RWPE1 (cell line): ENCODE measurements at regions not wholly inside any gene's neighbourhood (a gene's known extent, or its start where the extent isn't known, plus 50 kb on each side); places are given as distances from the start of the nearest gene placed in this dataset.

Experiments
- CTCF ChIA-PET: fragments of 350-600 bp; sonication (Branson Sonifier 250); formaldehyde crosslinking; extraction: SDS; loops from one replicate; lab custom pipeline; 2021; lab: Yijun Ruan, JAX
- POLR2A ChIA-PET: fragments of 400-600 bp; formaldehyde crosslinking; extraction: SDS; loops from one replicate; lab custom pipeline; 2020; ENCODE audit warnings: antibody characterized with exemption; ENCODE audit not compliant: low non-redundant PET; lab: Yijun Ruan, JAX
- DNase-seq: peaks from one replicate; pipeline ENCODE4 v3.0.0; 2012; ENCODE audit warnings: low spot score
- H3K27ac ChIP-seq: fragments of 450-650 bp; 2 replicates; pipeline ENCODE4 v1.5.1; 2017
- TF ChIP-seq, protein P1 (sequence below): fragments of 450-650 bp; conservative IDR thresholded peaks from 2 replicates; pipeline ENCODE4 v1.5.1; 2017; ENCODE audit warnings: low read depth, mild to moderate bottlenecking

DNA sequence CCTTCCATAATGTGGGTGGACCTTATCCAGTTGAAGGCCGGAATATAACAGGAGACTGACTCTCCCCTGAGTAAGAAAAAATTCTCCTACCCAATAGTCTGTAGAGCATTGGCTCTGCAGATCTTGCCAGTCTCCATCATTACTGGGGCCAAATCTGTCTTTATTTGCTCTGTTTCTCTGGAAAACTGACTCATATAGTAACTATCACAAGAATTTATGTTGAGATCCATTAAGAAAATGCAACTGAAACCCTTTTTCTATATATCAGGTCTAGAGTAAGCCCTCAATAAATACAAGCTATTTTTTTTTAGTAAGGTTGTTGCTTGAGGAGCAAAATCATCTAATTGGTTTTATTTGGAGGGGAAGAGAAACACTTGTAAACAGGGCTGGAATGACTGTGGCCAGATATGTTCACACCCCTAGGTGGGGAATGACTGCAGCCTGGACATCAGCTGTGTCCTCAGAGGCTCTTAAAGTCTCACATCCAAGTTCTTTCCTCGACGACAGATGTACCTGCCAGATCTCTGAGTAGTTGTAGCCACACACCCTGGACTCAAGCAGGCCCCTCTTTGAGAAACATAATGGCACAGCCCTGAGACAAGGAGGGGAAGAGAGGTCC is 339.7 kb downstream of the TNS1 start:
- no peak overlapping the region for H3K27ac ChIP-seq
- DNase-seq, result no peak
- TF ChIP-seq, protein P1, sequence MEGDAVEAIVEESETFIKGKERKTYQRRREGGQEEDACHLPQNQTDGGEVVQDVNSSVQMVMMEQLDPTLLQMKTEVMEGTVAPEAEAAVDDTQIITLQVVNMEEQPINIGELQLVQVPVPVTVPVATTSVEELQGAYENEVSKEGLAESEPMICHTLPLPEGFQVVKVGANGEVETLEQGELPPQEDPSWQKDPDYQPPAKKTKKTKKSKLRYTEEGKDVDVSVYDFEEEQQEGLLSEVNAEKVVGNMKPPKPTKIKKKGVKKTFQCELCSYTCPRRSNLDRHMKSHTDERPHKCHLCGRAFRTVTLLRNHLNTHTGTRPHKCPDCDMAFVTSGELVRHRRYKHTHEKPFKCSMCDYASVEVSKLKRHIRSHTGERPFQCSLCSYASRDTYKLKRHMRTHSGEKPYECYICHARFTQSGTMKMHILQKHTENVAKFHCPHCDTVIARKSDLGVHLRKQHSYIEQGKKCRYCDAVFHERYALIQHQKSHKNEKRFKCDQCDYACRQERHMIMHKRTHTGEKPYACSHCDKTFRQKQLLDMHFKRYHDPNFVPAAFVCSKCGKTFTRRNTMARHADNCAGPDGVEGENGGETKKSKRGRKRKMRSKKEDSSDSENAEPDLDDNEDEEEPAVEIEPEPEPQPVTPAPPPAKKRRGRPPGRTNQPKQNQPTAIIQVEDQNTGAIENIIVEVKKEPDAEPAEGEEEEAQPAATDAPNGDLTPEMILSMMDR, result no peak
- ChIA-PET POLR2A (no interaction called here), CTCF (no interaction called here)

DNA sequence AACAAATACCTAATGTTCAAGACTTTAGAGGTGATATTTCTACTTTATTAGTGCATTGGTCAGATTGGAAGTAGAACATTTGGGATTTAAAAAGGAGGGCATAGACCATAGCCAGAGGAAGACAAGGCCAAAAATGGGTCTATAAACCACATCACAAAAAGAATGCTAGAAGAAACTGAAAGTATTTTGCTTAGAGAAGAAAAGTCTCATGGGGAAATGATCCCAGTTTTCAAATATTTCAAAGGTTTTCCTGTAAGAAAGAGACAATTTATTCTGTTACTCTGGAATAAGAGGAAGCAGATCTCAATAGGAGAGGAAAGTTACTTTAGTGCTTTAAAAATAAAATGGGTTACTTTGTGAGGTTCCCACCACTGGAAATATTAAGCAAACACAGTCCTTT is 341.4 kb downstream of the TNS1 start:
- DNase-seq, result no peak
- H3K27ac ChIP-seq, result no peak overlapping the region
- POLR2A ChIA-PET, result no interaction called here
- CTCF ChIA-PET, result no interaction called here
- TF ChIP-seq, protein P1, result no peak

DNA sequence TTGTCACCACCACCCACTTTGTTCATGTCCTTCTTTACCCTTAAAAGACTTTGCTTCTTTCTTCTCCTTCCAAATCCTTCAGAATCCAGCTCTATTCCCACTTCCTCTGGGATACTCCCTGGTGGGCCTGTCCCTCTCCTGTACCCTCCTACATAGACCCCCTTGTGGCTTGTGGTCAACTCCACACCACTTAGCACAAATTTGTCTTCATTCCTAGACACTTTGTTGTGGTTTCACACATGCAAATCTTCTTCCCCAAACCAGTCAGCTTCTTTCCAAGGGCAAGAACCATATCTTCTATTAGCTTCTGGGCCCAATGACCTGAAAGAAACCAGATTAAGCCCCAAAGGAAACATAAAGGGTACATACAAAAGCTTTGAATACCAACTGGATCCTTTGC is 342.4 kb downstream of the TNS1 start:
- TF ChIP-seq, protein P1, result no peak
- ChIA-PET CTCF (interaction anchor here (1.3 kb wide), 1 partner anchor 10 kb away, joined by 7 read pairs; no protein-coding TSS in a partner anchor), POLR2A (no interaction called here)
- no peak overlapping the region for H3K27ac ChIP-seq
- DNase-seq, result no peak

DNA sequence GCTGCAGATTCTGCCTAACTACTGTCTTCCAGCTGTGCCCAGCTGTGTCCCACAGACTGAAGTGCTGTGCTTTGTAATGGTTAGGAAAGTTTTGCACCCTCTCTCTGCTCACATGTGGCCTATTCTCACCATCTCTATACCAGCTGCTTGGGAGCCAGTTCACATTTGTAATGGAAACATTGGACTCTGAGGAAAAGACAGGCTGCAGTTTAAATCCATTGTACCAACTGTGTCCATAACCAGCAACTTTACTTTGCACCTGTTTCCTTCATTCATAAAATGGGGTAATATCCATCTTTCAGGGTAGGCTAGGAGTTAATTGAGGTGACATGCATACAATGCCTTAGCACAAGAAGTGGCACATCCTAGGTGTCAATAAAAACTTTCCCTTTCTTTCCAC is 344.0 kb downstream of the TNS1 start:
- ChIA-PET CTCF (interaction anchor here (0.6 kb wide), 1 partner anchor 640 kb away, joined by 4 read pairs; no protein-coding TSS in a partner anchor), POLR2A (no interaction called here)
- DNase-seq, result no peak
- no peak overlapping the region for H3K27ac ChIP-seq
- TF ChIP-seq, protein P1, result no peak

DNA sequence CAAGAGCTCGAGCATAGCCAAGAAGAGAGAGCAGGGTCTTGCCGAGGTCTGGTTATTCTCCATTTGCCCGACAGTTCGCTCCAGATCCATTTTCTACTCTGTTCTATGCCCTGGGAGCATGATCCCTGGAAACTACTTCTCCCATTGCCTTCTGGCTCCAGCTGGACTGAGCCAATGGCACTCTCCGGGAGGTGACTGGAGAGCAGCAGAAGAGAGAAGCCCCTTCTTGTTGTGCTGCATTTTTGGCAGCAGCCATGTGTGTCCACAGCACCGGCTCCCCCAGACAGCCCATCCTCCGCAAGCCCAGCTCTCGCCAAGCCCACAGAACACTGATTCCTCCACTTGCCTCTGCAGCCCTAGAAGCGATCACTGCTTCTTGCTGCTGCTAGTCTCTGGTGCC is 345.5 kb downstream of the TNS1 start:
- DNase-seq, result no peak
- TF ChIP-seq, protein P1, result no peak
- POLR2A ChIA-PET, result no interaction called here
- no peak overlapping the region for H3K27ac ChIP-seq
- CTCF ChIA-PET, result no interaction called here

DNA sequence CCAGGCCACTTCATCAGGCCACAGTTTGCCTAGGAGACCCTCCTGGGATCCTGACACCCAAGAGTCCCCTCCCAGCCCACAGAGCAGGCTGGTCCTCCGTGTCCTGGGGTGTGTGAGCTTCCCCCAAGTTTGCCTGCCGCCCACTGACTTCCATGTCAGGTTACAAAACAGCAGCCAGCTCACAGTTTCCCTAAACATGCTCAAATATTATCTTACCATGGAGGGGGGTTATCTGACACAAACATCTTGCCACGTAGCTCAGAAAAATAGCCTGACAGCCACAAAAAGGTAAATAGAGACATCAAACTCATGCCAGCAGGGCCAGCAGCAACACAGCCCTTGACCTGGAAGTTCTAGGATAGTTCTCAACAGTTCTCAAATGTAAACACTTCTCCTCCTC is 346.5 kb downstream of the TNS1 start:
- ChIA-PET CTCF (interaction anchor here (1.0 kb wide), 1 partner anchor 57 kb away, joined by 3 read pairs; no protein-coding TSS in a partner anchor), POLR2A (no interaction called here)
- TF ChIP-seq, protein P1, result no peak
- DNase-seq, result no peak
- H3K27ac ChIP-seq, result no peak overlapping the region
